Stimulated activated CD8-positive, alpha-beta memory T cell treated with anti-CD3 and anti-CD28 coated beads, Interleukin-7, amount 100 ng/mL, for 1 hour (primary cell): ENCODE measurements at regions not wholly inside any gene's neighbourhood (a gene's known extent, or its start where the extent isn't known, plus 50 kb on each side); places are given as distances from the start of the nearest gene placed in this dataset.

ENCODE experiments used
- DNase-seq, 2 donors: peaks; one replicate each; pipeline ENCODE4 v3.0.0-alpha.2; 2020; ENCODE audit warnings: low read depth in 2 of 2

GRCh38 chr21:43274946-43275310 lies 106.1 kb downstream of the CRYAA start:
- DNase-seq, result no peak

- no peak for DNase-seq
These were observed 105.5 kb downstream of the CRYAA start for GRCh38 chr21:43274022-43274945.

- no peak for DNase-seq
These were observed 104.9 kb downstream of the CRYAA start for GRCh38 chr21:43273708-43274021.

- no peak for DNase-seq
These were observed 104.4 kb downstream of the CRYAA start for GRCh38 chr21:43273016-43273707.

- DNase-seq, result no peak
These were observed 103.8 kb downstream of the CRYAA start for GRCh38 chr21:43272591-43272990.

GRCh38 chr21:43271452-43272020 lies 102.7 kb downstream of the CRYAA start:
- no peak for DNase-seq

- DNase-seq, result no peak
These were observed 102.0 kb downstream of the CRYAA start for GRCh38 chr21:43270800-43271301.

- DNase-seq, result no peak
These were observed 101.3 kb downstream of the CRYAA start for GRCh38 chr21:43269957-43270705.

- peak; percentile 6 to 21 for DNase-seq
These were observed 100.6 kb downstream of the CRYAA start for GRCh38 chr21:43269440-43269839.

GRCh38 chr21:43268804-43269186 lies 100.0 kb downstream of the CRYAA start:
- DNase-seq, result no peak

GRCh38 chr21:43268086-43268803 lies 99.4 kb downstream of the CRYAA start:
- DNase-seq, result no peak

- no peak for DNase-seq
These were observed 98.7 kb downstream of the CRYAA start for GRCh38 chr21:43267391-43268085.

- no peak for DNase-seq
These were observed 97.7 kb downstream of the CRYAA start for GRCh38 chr21:43266534-43266933.

GRCh38 chr21:43262427-43262826 lies 93.6 kb downstream of the CRYAA start:
- DNase-seq, result no peak
